ENCODE measurements at regions not wholly inside any gene's neighbourhood (a gene's known extent, or its start where the extent isn't known, plus 50 kb on each side); places are given as distances from the start of the nearest gene placed in this dataset.

DNA sequence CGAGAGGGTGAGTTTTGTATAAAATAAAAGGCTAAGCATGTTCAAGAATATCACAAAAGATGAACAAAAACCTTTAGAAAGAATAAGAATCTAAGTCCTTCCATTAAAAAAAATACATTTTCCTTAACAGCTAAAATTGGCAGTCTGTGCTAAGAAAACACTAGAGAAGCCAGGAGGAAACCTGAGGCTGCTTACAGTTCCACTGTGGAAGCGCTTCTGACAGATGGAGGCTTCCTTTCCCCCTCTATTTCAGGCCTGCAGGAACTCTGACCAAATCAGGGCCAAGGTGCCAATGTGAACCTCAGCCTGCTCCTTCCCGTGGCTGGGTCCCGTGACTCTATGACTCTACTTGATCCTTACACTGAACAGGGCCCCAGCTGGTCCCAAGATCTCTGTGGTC lies 108.1 kb upstream of the ARHGAP28 start:
- intact Hi-C loops (cut with DNase I; ENCODE audit: low total_unique reads) = no loop called here
- peaks cover 0 to 20% (median 0%) of the 10 kb centered on the region in 4 donors for H3K4me1 ChIP-seq

DNA sequence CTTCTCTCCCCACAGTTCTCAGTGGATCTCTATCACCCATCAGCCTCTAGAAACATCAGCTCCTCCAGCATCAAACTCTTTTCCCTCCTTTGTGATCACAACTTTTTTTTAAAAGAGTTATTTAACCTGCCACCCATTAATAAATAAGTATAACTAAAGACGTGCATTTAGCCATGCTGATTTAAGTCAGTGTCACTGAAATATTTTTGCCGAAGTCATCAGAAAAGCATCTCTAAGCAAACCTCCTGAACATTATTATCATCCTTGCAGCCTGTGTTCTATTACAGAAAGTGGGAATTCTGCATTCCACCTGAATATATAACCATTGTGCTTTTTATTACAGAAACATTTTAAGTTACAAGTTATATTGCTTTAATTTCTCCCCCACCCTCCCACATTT lies 106.2 kb upstream of the ARHGAP28 start:
- TF ChIP-seq, protein P1, sequence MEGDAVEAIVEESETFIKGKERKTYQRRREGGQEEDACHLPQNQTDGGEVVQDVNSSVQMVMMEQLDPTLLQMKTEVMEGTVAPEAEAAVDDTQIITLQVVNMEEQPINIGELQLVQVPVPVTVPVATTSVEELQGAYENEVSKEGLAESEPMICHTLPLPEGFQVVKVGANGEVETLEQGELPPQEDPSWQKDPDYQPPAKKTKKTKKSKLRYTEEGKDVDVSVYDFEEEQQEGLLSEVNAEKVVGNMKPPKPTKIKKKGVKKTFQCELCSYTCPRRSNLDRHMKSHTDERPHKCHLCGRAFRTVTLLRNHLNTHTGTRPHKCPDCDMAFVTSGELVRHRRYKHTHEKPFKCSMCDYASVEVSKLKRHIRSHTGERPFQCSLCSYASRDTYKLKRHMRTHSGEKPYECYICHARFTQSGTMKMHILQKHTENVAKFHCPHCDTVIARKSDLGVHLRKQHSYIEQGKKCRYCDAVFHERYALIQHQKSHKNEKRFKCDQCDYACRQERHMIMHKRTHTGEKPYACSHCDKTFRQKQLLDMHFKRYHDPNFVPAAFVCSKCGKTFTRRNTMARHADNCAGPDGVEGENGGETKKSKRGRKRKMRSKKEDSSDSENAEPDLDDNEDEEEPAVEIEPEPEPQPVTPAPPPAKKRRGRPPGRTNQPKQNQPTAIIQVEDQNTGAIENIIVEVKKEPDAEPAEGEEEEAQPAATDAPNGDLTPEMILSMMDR (IDR thresholded peaks at IDR 0.05) = no peak
- no peaks in the 10 kb centered on the region for H3K27me3 ChIP-seq
- no peaks in the 10 kb centered on the region for H3K36me3 ChIP-seq
- H3K27ac ChIP-seq = no peak overlapping the region
- intact Hi-C loops (cut with DNase I; ENCODE audit: low total_unique reads) = no loop called here
- H3K9me3 ChIP-seq = no peaks in the 10 kb centered on the region
- H3K4me3 ChIP-seq = no peak overlapping the region
- no peak for DNase-seq
- peaks cover 0 to 20% (median 0%) of the 10 kb centered on the region in 4 donors for H3K4me1 ChIP-seq

More for the DNA sequence above, 108.1 kb upstream of the ARHGAP28 start:
- H3K27ac ChIP-seq = no peak overlapping the region
- H3K4me3 ChIP-seq = no peak overlapping the region
- no peaks in the 10 kb centered on the region for H3K27me3 ChIP-seq
- H3K9me3 ChIP-seq = no peaks in the 10 kb centered on the region
- DNase-seq = no peak
- TF ChIP-seq, protein P1 (IDR thresholded peaks at IDR 0.05) = no peak
- H3K36me3 ChIP-seq = no peaks in the 10 kb centered on the region

GRCh38 chr18:6624271-6624660 lies 105.2 kb upstream of the ARHGAP28 start:
- TF ChIP-seq, protein P1 (IDR thresholded peaks at IDR 0.05) = no peak
- no peaks in the 10 kb centered on the region for H3K9me3 ChIP-seq
- intact Hi-C loops (cut with DNase I; ENCODE audit: low total_unique reads) = no loop called here
- no peaks in the 10 kb centered on the region for H3K27me3 ChIP-seq
- H3K4me3 ChIP-seq = no peak overlapping the region
- peaks cover 0 to 20% (median 0%) of the 10 kb centered on the region in 4 donors for H3K4me1 ChIP-seq
- no peak for DNase-seq
- no peaks in the 10 kb centered on the region for H3K36me3 ChIP-seq
- H3K27ac ChIP-seq = no peak overlapping the region

GRCh38 chr18:6624661-6625311 lies 104.7 kb upstream of the ARHGAP28 start:
- no peak for DNase-seq
- H3K27me3 ChIP-seq = no peaks in the 10 kb centered on the region
- H3K4me3 ChIP-seq = no peak overlapping the region
- H3K27ac ChIP-seq = no peak overlapping the region
- TF ChIP-seq, protein P1 (IDR thresholded peaks at IDR 0.05) = no peak
- intact Hi-C loops (cut with DNase I; ENCODE audit: low total_unique reads) = no loop called here
- H3K4me1 ChIP-seq = peaks cover 0 to 20% (median 0%) of the 10 kb centered on the region in 4 donors
- H3K36me3 ChIP-seq = no peaks in the 10 kb centered on the region
- no peaks in the 10 kb centered on the region for H3K9me3 ChIP-seq

- peaks cover 0 to 20% (median 0%) of the 10 kb centered on the region in 4 donors for H3K4me1 ChIP-seq
- no peak overlapping the region for H3K27ac ChIP-seq
- no peak for DNase-seq
- TF ChIP-seq, protein P1 (IDR thresholded peaks at IDR 0.05) = no peak
- H3K4me3 ChIP-seq = no peak overlapping the region
- H3K27me3 ChIP-seq = no peaks in the 10 kb centered on the region
- no peaks in the 10 kb centered on the region for H3K9me3 ChIP-seq
- H3K36me3 ChIP-seq = no peaks in the 10 kb centered on the region
- intact Hi-C loops (cut with DNase I; ENCODE audit: low total_unique reads) = no loop called here
Measured at GRCh38 chr18:6625481-6625880, 104.0 kb upstream of the ARHGAP28 start.

All from tibial artery (tissue), 4 donors.